ENCODE measurements at regions not wholly inside any gene's neighbourhood (a gene's known extent, or its start where the extent isn't known, plus 50 kb on each side); places are given as distances from the start of the nearest gene placed in this dataset.
"Not testable (repeated sequence)": the region's sequence is repeated elsewhere in the genome, so short reads cannot be mapped to it uniquely, and the experiment has no call there.

DNA sequence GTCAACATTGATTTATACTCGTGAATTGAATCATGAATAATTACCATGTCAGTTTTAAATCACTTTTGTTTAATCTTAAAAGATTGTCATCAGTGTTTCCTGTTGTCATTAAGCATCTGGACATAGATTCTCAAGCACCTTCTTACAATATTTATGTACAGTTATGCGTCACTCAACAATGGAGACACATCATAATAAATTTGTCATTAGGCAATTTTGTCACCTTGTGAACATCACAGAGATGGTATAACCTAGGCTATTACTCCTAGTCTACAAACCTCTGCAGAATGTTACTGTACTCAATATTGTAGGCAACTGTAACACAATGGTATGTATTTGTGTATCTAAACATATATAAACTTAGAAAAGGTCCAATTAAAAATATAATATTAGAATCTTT, 2130.9 kb upstream of the PCDH20 start:
- no peak for DNase-seq (ENCODE audit: low spot score)

DNA sequence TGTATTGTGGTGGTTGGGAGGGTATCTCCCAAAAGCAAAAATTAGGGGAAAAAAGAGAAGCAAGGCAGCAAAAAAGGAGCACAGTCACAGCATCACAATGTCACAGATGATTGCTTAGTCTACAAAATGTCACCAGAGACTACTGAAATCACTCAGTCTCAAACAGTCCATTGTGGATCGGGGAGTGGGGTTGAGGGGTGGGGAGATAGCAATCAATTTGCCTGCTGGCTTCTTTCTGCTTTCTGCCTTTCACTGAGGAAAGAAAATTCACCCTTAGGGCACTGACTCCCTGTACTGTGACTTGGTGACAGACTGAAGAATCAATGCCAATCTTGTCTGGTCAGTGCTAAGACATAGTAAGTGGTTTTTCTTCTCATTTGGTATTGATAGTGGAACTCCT, 2127.1 kb upstream of the PCDH20 start:
- no peak for DNase-seq (ENCODE audit: low spot score)

DNA sequence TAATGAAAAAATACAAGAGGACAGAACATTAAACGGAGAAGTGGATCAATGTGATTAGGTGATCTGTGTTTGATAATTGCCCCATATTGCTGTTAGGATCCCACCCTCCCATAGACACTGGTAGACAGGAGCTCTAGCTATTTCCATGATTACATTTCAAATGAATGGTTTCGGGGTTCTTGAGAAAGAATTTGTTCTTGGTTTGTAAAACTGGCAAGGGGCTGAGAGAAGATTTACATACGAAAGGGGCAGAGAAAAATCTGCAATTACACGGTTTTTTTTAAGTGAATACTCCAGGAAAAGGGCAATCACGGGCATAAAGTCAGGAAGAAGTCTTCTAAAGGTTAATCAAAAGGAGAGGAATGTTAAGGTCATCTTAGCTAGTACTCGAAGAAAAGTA, 2125.7 kb upstream of the PCDH20 start:
- no peak for DNase-seq (ENCODE audit: low spot score)

DNA sequence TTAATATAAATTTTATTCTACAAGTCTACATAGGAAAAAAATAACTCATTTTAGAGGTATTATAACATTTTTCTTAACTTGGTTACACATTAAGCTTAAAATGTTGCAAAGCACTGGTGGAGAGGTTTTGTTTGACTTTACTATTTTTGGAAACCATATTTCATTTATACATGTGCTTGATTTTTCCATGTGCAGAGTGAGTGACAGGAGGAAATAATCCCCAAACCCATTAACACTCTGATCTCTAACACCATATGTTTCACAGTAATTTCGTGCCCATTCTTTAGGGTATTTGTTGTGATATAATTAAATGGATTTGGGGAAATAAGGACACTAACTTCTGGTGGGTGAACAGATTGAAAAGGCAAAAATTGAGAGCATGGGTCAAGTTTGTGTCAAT, 2124.4 kb upstream of the PCDH20 start:
- DNase-seq (ENCODE audit: low spot score), result no peak

DNA sequence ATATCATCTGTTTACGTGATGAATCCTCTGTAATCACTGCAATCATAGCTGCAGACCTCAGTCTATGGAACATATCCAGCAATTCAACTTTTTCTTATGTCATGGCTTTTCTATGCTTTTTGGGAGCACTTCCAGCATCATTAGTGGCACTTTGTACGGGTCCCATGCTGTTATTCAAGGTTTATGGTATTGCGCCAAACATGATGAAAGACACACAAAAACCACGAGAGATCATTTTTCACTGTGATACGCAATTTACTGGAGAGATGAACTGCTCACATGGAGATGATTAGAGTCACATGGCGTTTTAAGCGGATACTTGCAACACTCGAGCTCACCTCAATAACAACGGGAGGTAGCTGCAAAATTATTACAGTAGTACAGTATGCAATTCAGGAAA, 2101.7 kb upstream of the PCDH20 start:
- no peak for DNase-seq (ENCODE audit: low spot score)

DNA sequence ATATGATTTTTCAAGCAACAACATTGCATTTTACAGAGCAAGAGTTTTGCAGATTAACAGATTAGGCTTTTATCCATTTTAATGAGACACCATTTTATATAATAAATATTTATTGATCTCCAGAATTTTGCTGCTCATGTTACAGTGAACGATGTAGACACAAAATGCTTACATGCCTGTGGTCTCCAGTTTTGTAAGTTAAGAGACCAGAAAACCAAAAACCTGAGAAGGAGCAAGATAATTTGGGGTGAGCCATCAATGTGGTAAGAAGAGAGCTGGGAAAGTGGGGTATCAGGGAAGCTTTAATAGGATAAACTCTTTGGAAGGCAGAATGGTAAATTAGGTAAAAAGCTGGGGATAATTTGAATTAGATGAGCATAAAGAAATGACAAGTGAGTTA, 2100.5 kb upstream of the PCDH20 start:
- no peak for DNase-seq (ENCODE audit: low spot score)

DNA sequence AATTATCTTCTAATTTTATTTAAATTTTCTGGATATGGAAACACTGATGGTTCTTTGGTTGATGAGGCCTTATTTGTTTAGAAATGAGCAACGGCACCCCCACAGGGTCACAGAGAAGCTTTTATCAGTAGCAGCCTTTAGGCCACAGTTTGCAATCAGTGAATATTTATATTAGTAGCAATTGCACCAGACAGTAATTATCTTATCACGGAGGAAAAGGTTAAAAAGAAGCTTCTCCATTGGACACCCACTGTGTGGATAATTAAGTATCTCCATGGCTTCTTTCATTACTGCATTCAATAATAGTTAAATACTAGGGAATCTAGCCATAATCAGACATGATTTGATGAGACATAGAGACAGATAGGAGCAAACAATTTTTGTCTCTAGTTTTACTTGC, 2099.2 kb upstream of the PCDH20 start:
- peak; percentile 2 for DNase-seq (ENCODE audit: low spot score)

DNA sequence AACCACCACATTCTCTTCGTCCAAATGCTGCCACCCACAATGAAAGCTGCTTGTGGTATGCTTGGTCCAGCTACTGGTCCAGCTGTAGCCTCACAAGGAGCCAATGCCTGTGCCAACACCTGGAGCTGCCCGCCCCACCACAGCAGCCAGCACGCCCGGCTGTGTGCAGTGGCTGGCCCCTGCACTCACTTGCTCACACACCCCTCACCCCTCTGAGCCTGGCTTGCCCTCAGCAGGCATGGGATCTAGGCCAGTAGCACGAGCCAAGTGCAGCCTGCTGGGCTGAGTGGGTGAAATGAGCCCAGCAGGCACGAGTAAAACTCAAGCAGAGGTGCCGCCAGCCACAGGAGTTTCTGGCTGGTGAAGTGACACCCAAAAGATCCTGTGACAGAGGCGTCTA, 2096.4 kb upstream of the PCDH20 start:
- no peak for DNase-seq (ENCODE audit: low spot score)

DNA sequence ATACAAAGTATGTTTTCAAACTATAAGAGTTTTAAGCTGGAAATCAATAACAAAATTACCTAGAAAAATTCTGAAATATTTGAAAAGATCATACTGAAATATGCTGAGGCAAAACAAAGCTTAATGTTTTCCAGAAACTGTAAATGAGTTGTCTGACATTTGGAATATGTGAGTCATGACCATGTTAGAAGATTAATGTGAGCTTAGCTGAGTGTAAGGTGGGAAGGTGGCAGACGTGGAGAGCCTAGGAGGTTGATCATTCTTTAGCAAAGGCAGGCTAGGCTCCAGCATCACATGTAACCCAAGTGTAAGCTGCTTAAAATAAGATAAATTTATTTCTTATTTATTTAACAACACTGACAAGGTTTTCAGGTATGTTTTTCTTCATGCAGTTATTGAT, 2086.1 kb upstream of the PCDH20 start:
- DNase-seq (ENCODE audit: low spot score), result no peak

DNA sequence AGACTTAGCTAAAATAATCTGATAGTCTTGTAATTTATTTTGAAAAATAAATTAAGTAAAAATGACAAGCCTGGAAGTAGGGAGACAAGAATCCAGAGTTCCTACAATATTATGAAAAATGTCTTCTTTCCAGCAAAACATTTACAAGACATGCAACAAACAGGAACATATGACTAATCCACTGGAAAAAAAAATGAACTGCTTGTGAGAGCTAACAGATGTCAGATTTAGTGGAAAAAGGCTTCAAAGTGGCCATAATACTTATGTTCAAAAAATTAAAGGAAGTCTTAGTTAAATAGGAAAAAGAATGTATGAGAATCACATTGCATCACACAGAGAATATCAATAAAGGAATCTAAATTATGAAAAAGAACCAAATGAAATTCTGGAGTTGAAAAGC, 2082.0 kb upstream of the PCDH20 start:
- no peak for DNase-seq (ENCODE audit: low spot score)

DNA sequence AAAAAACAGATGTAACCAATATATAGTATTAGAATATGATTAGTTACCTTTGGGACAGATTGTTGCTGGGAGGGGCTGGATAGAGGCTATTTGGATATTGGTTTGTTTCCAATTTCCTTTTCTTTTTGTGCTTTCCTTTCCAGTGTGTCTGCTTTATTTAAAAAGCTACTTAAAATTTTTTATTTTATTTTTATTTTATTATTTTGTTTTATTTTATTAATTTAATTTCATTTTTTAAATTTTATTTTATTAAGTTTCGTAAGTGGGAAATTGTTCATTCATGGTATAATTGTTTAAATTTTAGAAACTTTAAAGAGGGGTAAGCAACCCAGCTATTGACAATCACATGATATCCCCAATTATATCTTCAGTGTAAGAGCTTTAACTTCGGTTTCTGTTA, 2077.0 kb upstream of the PCDH20 start:
- no peak for DNase-seq (ENCODE audit: low spot score)

DNA sequence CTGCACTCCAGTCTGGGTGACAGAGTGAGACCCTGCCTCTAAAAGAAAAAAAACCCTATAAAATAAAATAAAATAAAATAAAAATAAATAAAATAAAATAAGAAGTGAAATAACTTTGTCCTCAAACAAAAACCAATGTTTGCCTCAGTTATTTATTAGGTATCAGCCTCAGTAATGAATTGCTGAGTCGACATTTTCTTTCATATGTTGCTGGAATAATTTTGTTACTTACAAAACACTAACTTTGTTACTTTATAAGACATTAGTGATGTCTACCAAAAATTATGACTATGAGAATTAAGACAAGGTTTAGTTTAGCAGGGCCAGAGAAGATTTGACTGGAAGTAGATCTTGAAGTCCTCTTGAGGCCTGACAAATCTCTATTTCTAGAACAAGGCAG, 2074.5 kb upstream of the PCDH20 start:
- DNase-seq (ENCODE audit: low spot score), result no peak

DNA sequence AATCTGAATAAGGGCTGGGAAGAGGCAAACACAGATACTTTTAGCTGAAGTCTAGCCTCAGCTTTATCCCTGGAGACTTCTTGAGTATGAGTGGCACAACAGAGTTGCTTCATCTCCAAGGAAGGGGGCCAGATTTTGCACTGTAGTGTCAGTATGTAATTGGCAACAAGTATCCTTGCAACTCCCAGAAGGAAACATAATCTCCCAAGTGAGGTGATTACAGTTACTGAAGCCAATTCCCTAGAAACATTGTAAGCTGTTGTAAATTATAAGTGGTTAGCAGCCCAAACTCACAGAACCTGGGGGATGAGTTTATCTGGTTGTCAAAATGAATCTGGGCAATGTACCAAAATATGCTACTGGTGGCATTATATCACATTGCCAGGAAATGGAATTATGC, 2065.7 kb upstream of the PCDH20 start:
- peak; percentile 1 for DNase-seq (ENCODE audit: low spot score)

DNA sequence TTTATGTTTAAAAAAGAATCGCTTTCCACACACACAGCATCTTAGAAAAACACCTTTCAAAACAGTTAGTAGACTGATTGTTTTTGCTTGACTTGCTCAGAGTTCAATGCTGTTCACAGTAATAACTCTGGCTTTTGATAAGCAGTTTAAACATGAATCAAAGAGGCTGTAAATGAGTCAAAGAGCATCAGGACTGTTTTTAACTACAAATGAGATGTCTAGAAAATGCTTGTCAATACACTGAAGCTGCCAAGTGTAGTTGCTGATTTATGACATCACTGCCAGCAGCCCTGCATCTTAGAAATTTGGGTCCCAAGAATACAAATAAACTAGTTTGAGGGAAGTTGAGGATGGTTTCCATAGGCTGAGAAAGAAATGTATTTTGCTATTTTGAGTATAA, 2057.1 kb upstream of the PCDH20 start:
- DNase-seq (ENCODE audit: low spot score), result no peak

DNA sequence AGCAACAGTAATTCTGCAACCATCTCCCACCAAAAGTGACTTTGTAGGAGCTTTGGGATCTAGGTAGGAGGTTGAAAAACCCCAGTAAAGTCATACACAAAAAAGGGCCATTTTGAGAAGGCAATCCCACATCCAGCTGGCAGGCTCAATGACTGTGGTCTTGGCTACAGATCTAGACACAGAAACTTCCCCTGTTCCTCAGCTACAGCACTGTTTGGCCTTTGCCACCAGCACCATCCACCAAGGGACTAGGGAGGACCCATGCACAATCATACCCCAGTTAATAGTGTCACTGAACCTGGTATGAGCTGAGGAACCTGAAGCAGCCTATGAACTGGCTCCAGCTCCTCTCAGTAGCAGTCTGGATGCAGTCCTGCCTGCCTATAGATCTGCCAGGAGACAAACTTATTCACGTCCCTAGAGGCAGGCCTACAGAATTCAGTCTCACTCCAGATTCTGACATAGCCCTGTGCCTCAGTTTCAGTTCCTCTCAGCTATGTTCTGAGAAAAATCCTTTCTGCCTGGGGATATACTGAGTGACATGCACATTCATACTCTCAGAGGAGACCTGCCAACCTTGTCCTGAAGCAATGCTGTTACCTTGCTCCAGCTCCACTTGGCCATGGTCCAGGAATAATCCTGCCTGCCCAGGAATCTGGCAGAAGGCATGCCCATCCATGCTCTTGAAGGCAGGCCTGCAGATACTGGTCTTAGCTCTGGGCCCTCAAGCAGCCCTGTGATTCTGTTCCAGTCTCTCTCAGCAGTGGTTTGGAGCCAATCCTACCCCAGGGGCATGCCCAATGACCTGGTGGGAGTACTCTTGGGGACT, 2048.3 kb upstream of the PCDH20 start:
- DNase-seq (ENCODE audit: low spot score), result peak; percentile 24

DNA sequence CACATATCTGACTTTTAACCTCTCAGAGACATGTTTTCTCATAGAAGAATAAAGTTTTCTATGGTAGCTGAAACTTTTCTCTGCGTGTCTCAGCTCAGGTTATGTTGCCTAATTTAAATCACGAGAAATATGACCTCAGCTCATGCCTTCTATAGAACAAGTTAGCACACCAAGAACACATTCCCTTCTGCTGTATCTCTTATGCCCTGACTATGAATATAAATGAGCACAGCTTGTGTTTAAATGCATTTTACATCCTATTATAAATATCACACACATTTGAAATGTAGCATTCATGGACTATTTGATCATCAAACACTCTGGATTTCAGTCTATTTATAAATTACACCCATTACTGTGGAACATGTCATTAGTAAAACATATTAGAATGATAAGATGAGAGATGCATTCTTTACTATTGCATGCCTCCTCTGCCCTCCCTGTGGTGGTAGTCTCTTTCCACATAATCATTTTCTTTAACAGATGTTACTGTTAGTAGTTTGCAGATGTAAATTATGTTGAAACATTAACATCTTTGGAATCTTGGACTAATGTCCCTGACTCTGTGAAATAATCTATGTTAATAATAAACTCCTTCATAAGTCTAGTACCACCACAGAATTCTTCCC, 2044.9 kb upstream of the PCDH20 start:
- DNase-seq (ENCODE audit: low spot score), result no peak

DNA sequence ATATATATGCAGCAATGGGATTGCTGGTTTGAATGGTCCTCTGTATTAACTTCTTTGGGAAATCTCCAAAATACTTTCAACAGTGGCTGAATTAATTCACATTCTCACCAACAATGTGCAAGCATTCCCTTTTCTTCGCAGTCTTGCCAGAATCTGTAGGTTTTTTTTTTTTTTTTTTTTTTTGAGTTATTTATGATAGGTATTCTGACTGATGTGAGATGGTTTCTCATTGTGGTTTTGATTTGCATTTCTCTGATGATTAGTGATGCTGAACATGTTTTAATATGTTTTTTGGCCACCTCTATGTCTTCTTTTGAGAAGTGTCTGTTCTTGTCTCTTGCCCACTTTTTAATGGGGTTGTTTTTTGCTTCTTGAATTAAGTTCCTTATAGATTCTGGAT, 2041.5 kb upstream of the PCDH20 start:
- no peak for DNase-seq (ENCODE audit: low spot score)

DNA sequence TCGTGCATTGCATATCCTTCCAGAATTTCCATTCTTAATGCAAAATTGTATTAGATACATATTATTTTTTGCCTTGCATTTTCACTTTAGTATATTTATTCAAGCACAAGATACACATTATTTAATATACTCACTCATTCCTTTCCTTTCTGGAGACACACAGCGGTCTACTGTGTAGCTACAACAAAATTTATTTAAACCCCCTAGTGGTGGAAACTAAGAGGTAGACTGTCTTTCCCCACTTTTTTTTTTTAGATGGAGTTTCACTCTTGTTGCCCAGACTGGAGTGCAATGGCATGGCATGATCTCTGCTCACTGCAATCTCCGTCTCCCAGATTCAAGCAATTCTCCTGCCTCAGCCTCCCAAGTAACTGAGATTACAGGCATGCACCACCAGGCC, 2040.3 kb upstream of the PCDH20 start:
- DNase-seq (ENCODE audit: low spot score), result no peak

DNA sequence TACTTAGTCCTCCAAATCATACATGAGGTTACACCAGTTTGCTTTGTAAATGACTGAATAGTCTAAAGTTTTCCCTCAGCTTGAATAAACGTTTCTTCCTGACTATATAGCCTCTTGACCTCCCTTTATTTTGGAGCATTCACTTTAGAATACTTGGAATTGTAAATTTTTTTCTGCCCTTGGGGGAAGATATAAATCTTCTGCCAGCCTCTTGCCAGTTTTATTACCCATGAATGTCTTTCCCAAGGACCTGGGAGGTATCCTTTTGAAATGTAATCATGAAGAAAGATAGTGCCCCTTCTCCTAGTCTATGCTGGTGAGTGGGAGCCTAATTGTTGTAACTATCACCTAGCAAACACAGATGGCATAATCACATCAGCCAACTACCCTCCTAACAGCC, 2033.9 kb upstream of the PCDH20 start:
- no peak for DNase-seq (ENCODE audit: low spot score)

DNA sequence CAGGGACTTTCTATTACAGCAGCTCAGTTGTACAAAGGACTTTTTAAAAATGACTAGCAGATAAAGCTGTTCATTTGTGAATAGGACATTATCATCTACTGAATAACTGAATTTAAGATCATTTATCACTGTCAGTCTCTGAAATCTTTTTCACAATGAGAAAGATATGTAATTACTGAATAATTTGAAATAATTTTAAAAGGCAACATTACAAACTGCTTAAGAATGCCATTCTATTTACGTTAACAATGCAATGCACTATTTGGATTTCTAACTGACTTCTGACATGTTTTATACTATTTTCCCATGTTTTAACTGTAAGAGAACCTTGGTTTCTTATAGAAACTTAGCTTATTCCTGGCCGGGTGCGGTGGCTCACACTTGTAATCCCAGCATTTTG, 2033.0 kb upstream of the PCDH20 start:
- DNase-seq (ENCODE audit: low spot score), result no peak

DNA sequence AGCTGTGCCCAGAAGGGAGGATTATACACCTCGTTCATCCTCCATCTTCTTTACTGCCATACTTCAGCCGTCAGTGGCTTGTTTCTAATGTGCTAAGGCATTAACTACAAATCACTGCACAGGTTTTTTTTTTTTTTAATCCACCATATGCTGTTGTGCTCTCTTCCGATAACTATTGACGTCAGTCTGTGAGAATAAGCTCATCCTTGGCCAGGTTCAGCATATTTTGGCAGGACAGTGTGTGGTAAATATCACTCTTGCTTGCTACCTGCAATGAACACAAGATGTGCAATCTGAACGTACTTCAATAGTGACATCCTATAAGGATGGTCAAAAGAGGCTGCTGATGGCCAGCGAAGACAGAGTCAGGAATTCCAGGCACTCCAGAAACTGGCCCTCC, 2030.7 kb upstream of the PCDH20 start:
- DNase-seq (ENCODE audit: low spot score), result peak; percentile 74

DNA sequence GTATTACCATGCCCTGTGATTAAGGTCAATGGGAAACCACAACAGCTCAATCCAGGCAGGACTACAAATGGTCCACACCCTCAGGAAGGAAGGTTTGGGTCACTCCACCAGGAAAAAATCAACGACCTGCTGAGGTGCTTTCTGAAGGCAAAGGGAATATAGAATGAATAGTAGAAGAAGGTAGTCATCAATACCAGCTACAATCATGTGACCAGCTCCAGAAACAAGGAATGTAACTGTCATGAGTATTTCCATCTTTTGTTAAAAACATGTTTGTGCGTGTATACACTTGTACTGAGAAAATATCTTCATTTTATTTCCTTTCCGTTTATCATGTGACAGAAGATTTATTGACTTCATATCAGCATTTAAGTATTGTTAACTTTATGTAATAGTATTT, 2028.6 kb upstream of the PCDH20 start:
- not testable (repeated sequence) for DNase-seq (ENCODE audit: low spot score)

DNA sequence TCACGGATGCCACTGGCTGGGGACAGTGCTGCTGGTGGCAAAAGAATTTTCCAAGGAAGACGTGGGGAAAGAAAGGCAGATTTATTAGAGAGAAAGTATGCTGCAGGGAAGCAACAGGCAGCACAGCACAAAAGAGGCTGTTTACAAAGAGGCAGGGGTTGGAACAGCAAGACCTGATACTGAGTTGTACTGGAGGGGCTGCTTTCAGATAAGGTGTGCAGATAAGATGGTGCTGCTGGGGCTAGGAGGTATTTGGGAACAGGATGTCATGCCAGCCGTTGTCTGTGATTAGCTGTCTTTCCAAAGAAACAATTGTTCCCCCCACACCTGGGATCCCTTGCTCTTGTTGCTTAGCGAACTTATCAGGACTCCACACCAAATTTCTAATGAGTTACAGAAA, 2023.3 kb upstream of the PCDH20 start:
- no peak for DNase-seq (ENCODE audit: low spot score)

DNA sequence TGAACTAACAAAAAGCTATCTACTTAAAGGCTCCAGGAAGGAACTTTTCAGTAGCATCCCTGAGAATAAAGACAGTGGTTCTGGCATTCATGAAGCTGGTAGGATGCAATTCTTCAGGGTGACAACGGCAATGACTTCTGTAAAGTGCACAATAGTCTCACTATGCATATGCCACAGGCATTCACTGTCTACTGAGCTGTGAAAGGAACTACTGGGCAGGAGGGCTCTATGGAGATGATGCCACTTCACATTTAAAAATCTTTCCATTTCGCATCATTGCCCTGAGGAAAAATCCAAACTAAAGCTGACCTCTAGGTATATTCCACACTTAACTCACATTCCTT, 2020.6 kb upstream of the PCDH20 start:
- DNase-seq (ENCODE audit: low spot score), result no peak
